ENCODE measurements at regions not wholly inside any gene's neighbourhood (a gene's known extent, or its start where the extent isn't known, plus 50 kb on each side); places are given as distances from the start of the nearest gene placed in this dataset.
A peak's percentile ranks its signal among the peaks of the same experiment; 100 is the strongest.

GRCh38 chr7:13279854-13280435, 592.5 kb downstream of the ARL4A start:
- ChIA-PET POLR2A (ENCODE audit: low non-redundant PET) (no interaction called here), CTCF (no interaction called here)
- H3K27me3 ChIP-seq (replicated peaks; ENCODE audit: insufficient read depth, low read depth, low read length, poor library complexity), result no peaks in the 10 kb centered on the region
- DNase-seq (ENCODE audit: low spot score), result peak; percentile 61
- H3K9me3 ChIP-seq (ENCODE audit: low read depth, low read length, poor library complexity, severe bottlenecking), result no peaks in the 10 kb centered on the region
- TF ChIP-seq EZH2 (IDR thresholded peaks at IDR 0.05; ENCODE audit: borderline replicate concordance, low read depth, low read length, poor library complexity, severe bottlenecking), result no peak
- TF ChIP-seq CTCF (conservative IDR thresholded peaks at IDR 0.05; ENCODE audit: low read depth, low read length), result peak; percentile 58; the same call in 1 of the 2 replicates
- H3K4me3 ChIP-seq (ENCODE audit: low read depth, low read length, poor library complexity, severe bottlenecking), result no peak overlapping the region
- H3K4me1 ChIP-seq (ENCODE audit: insufficient read depth, low read length, poor library complexity, severe bottlenecking), result no peaks in the 10 kb centered on the region
- no peaks in the 10 kb centered on the region for H3K36me3 ChIP-seq (ENCODE audit: insufficient read depth, low read length, poor library complexity, severe bottlenecking)
- BruUV-seq (replicated peaks), result no TSS peak
- intact Hi-C loops (cut with micrococcal nuclease; ENCODE audit: unreplicated experiment), result loop anchor here (5.0 to 10.0 kb wide), 5 partner anchors 132 to 1737 kb away; no protein-coding TSS in a partner anchor
- H3K27ac ChIP-seq (ENCODE audit: low read depth, low read length, poor library complexity, severe bottlenecking), result no peak overlapping the region

- Histone ChIP-seq H3K36me3 (ENCODE audit: insufficient read depth, low read length, poor library complexity, severe bottlenecking) (no peaks in the 10 kb centered on the region), H3K9me3 (ENCODE audit: low read depth, low read length, poor library complexity, severe bottlenecking) (no peaks in the 10 kb centered on the region), H3K27me3 (replicated peaks; ENCODE audit: insufficient read depth, low read depth, low read length, poor library complexity) (no peaks in the 10 kb centered on the region), H3K4me1 (ENCODE audit: insufficient read depth, low read length, poor library complexity, severe bottlenecking) (no peaks in the 10 kb centered on the region), H3K4me3 (ENCODE audit: low read depth, low read length, poor library complexity, severe bottlenecking) (no peak overlapping the region), H3K27ac (ENCODE audit: low read depth, low read length, poor library complexity, severe bottlenecking) (no peak overlapping the region)
- peak; percentile 49 for DNase-seq (ENCODE audit: low spot score)
- TF ChIP-seq CTCF (conservative IDR thresholded peaks at IDR 0.05; ENCODE audit: low read depth, low read length) (peak; percentile 62), EZH2 (IDR thresholded peaks at IDR 0.05; ENCODE audit: borderline replicate concordance, low read depth, low read length, poor library complexity, severe bottlenecking) (no peak)
- intact Hi-C loops (cut with micrococcal nuclease; ENCODE audit: unreplicated experiment), result loop anchor here (2.0 to 10.0 kb wide), 5 partner anchors 130 to 1408 kb away; no protein-coding TSS in a partner anchor
- ChIA-PET POLR2A (ENCODE audit: low non-redundant PET) (no interaction called here), CTCF (interaction anchor here (1.0 to 2.8 kb wide), 3 partner anchors 129 to 1409 kb away, joined by 3 to 18 read pairs (median 5); no protein-coding TSS in a partner anchor)
- BruUV-seq (replicated peaks), result no TSS peak
Measured at GRCh38 chr7:13282377-13282980, 595.0 kb downstream of the ARL4A start.

GRCh38 chr7:13286916-13287315, 599.5 kb downstream of the ARL4A start:
- TF ChIP-seq EZH2 (IDR thresholded peaks at IDR 0.05; ENCODE audit: borderline replicate concordance, low read depth, low read length, poor library complexity, severe bottlenecking), result no peak
- no peak for TF ChIP-seq CTCF (conservative IDR thresholded peaks at IDR 0.05; ENCODE audit: low read depth, low read length)
- H3K36me3 ChIP-seq (ENCODE audit: insufficient read depth, low read length, poor library complexity, severe bottlenecking), result no peaks in the 10 kb centered on the region
- no peak overlapping the region for H3K4me3 ChIP-seq (ENCODE audit: low read depth, low read length, poor library complexity, severe bottlenecking)
- intact Hi-C loops (cut with micrococcal nuclease; ENCODE audit: unreplicated experiment), result loop anchor here (5.0 to 10.0 kb wide), 2 partner anchors 455 to 558 kb away; no protein-coding TSS in a partner anchor
- DNase-seq (ENCODE audit: low spot score), result no peak
- H3K27me3 ChIP-seq (replicated peaks; ENCODE audit: insufficient read depth, low read depth, low read length, poor library complexity), result no peaks in the 10 kb centered on the region
- POLR2A ChIA-PET (ENCODE audit: low non-redundant PET), result no interaction called here
- no TSS peak for BruUV-seq (replicated peaks)
- H3K27ac ChIP-seq (ENCODE audit: low read depth, low read length, poor library complexity, severe bottlenecking), result no peak overlapping the region
- no peaks in the 10 kb centered on the region for H3K4me1 ChIP-seq (ENCODE audit: insufficient read depth, low read length, poor library complexity, severe bottlenecking)
- CTCF ChIA-PET, result no interaction called here
- H3K9me3 ChIP-seq (ENCODE audit: low read depth, low read length, poor library complexity, severe bottlenecking), result no peaks in the 10 kb centered on the region
